ENCODE measurements at regions not wholly inside any gene's neighbourhood (a gene's known extent, or its start where the extent isn't known, plus 50 kb on each side); places are given as distances from the start of the nearest gene placed in this dataset.

DNA sequence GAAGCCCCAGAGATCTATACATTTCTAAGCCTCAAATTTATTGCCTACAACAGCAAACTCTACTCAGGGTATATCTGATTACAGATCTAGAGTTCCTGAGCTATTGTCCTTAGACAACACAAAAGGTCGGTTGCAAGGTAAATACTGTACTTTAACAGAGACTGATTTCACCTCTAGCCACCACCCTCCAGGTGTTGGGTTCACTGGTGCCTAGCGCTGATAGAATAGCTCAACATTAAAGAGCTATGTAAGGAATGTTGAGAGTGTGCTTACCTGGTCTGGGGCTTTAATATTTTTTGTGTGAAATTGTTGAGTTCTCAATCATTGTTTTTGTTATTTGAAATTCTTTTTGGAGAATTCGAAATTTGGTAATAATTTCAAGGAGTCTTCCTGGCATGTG is 277.0 kb upstream of the PSMD7 start:
- TF ChIP-seq, protein P1, sequence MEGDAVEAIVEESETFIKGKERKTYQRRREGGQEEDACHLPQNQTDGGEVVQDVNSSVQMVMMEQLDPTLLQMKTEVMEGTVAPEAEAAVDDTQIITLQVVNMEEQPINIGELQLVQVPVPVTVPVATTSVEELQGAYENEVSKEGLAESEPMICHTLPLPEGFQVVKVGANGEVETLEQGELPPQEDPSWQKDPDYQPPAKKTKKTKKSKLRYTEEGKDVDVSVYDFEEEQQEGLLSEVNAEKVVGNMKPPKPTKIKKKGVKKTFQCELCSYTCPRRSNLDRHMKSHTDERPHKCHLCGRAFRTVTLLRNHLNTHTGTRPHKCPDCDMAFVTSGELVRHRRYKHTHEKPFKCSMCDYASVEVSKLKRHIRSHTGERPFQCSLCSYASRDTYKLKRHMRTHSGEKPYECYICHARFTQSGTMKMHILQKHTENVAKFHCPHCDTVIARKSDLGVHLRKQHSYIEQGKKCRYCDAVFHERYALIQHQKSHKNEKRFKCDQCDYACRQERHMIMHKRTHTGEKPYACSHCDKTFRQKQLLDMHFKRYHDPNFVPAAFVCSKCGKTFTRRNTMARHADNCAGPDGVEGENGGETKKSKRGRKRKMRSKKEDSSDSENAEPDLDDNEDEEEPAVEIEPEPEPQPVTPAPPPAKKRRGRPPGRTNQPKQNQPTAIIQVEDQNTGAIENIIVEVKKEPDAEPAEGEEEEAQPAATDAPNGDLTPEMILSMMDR (IDR thresholded peaks at IDR 0.05), result no peak
- no peak for TF ChIP-seq POLR2A (IDR thresholded peaks at IDR 0.05)
- TF ChIP-seq POLR2AphosphoS5 (IDR thresholded peaks at IDR 0.05), result no peak

Measured in upper lobe of left lung (tissue), 4 donors.